ENCODE measurements at regions not wholly inside any gene's neighbourhood (a gene's known extent, or its start where the extent isn't known, plus 50 kb on each side); places are given as distances from the start of the nearest gene placed in this dataset.

DNA sequence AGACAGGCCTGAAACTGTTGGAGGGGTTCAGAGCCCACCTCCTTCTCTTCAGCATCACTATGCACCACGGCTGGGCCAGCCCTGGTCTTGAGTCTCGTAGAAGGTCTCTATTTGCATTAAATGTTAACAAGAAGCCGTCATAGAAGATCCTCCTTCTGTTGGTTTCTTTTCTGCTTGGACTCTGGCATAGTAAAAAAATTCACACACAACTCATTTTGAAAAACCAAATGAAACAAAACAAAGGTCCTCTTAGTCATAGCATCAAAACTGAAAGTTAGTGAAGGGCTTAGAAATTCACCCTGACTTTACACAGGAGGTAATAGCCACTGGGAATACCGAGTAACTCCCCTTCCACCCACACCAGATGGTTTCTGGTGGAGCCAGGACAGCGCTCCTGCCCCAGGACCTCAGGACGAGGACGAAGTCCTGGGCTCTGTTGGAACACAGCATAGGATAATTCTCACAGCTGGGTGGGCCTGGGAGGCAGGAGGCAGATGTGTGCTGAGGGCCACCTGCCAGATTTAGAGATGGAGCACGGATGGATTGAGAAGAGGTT, 248.4 kb upstream of the KLF6 start:
- peak; percentile 81 for FAIRE-seq
- no peak for TF ChIP-seq POLR2AphosphoS5 (IDR thresholded peaks at IDR 0.05; ENCODE audit: low read depth, low read length)
- TF ChIP-seq TAF1 (IDR thresholded peaks at IDR 0.05; ENCODE audit: borderline replicate concordance, low read depth, low read length): no peak
- TF ChIP-seq POLR2A (IDR thresholded peaks at IDR 0.05; ENCODE audit: low read depth, low read length): no peak
- DNase-seq (ENCODE audit: insufficient read length): peak; percentile 28

GRCh38 chr10:4029866-4030265, 244.9 kb upstream of the KLF6 start:
- FAIRE-seq (no peak), DNase-seq (ENCODE audit: insufficient read length) (no peak)
- no peak for TF ChIP-seq POLR2AphosphoS5 (IDR thresholded peaks at IDR 0.05; ENCODE audit: low read depth, low read length)
- no peak for TF ChIP-seq TAF1 (IDR thresholded peaks at IDR 0.05; ENCODE audit: borderline replicate concordance, low read depth, low read length)
- TF ChIP-seq POLR2A (IDR thresholded peaks at IDR 0.05; ENCODE audit: low read depth, low read length): no peak

DNA sequence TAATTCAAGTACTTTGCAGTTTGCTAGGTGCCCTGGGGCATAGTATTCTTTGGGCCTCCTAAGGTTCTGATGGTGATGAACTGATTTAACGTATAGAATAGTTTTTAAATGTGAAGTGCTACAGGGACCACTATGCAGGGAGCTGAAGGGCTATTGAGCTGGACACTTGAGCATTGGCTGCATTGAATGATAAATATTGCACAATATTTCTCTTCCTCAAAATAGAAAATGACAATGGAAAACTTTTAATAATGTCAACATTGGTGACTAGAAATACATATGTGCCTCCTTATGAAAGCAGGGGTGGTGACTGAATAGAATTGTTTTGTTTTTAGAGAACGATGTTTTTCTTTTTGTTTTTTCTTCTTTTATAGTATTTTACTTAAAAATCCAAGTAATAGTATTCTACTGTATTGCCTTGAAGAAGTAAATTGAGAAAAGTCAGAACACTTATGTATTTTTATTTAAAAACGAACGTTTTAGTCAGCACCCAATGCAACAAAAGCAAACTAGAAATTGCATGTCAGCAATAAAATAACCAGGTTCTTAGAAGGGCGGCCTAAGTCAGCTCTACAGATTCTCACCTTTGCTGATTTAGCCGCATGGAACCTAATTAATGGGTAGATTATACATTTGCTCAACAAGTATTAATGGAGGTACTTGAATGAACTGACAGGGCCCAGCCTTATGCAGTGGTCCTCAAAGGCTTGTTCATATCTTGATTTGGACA, 244.0 kb upstream of the KLF6 start:
- TF ChIP-seq TAF1 (IDR thresholded peaks at IDR 0.05; ENCODE audit: borderline replicate concordance, low read depth, low read length): no peak
- no peak for TF ChIP-seq POLR2AphosphoS5 (IDR thresholded peaks at IDR 0.05; ENCODE audit: low read depth, low read length)
- no peak for TF ChIP-seq POLR2A (IDR thresholded peaks at IDR 0.05; ENCODE audit: low read depth, low read length)
- DNase-seq (ENCODE audit: insufficient read length) (no peak), FAIRE-seq (no peak)

DNA sequence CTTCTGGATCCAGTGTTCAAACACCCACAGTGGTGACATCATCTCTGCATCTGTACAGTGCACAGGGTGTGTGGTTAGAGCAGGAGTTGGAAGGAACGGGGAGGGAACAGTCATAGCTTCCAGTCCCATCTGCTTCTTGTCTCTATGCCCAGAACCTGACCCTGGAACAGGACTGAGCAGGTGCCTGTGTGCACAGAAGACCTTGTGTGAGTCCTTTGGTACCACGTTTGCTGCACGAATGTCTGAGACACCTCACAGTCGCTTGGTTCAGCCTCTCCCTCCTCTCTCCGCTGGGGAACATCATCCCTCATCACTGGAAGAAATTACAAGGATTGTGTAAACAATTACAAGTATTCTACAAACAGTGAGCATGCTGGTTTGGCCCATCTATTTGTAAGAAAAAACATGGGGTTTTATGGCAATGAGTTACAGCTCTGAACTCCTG, 243.0 kb upstream of the KLF6 start:
- FAIRE-seq (no peak), DNase-seq (ENCODE audit: insufficient read length) (no peak)
- TF ChIP-seq POLR2A (IDR thresholded peaks at IDR 0.05; ENCODE audit: low read depth, low read length): no peak
- TF ChIP-seq POLR2AphosphoS5 (IDR thresholded peaks at IDR 0.05; ENCODE audit: low read depth, low read length): no peak
- no peak for TF ChIP-seq TAF1 (IDR thresholded peaks at IDR 0.05; ENCODE audit: borderline replicate concordance, low read depth, low read length)

DNA sequence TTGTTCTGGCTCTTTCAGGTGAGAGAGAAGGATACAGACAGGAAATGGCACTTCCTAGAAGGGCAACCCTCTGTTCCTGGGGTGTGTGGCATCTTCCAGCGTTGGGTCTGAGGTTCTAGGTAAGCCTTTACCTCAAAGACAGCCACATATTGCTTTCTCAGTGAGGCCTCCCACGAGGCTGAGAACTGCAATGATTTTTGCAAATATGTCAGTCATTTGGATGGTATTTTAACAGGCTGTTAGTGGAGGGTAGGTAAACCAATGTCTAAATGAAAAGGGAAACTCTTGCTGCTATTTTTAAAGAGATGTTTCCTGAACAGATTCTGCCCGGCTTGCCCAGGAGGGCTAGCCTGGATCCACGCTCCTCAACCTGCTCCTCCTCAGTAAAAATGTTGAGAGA, 240.3 kb upstream of the KLF6 start:
- FAIRE-seq (no peak), DNase-seq (ENCODE audit: insufficient read length) (no peak)
- TF ChIP-seq TAF1 (IDR thresholded peaks at IDR 0.05; ENCODE audit: borderline replicate concordance, low read depth, low read length) (no peak), POLR2A (IDR thresholded peaks at IDR 0.05; ENCODE audit: low read depth, low read length) (no peak), POLR2AphosphoS5 (IDR thresholded peaks at IDR 0.05; ENCODE audit: low read depth, low read length) (no peak)

GRCh38 chr10:4024516-4025245, 239.7 kb upstream of the KLF6 start:
- no peak for FAIRE-seq

DNA sequence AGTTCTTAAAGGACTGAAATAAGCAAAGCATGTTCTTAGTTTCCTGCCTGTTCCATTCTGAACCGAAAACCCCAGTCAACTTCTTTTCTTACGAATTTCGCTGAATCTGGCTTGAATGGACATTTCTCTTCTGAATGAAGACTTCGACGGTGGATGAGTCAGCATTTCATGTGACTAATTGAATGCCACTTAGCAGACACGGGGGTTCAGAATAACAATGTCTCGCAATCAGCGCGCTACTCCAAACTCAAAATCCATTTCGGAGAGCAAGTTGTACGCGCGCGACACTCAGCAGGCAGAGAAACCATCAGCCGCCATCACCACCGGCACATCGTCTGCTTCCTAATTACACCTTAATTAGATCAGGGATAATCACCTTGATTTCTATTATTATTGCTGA, 239.0 kb upstream of the KLF6 start:
- FAIRE-seq (no peak), DNase-seq (ENCODE audit: insufficient read length) (no peak)
- no peak for TF ChIP-seq TAF1 (IDR thresholded peaks at IDR 0.05; ENCODE audit: borderline replicate concordance, low read depth, low read length)
- no peak for TF ChIP-seq POLR2AphosphoS5 (IDR thresholded peaks at IDR 0.05; ENCODE audit: low read depth, low read length)
- TF ChIP-seq POLR2A (IDR thresholded peaks at IDR 0.05; ENCODE audit: low read depth, low read length): no peak

More at GRCh38 chr10:4024516-4025245, 239.7 kb upstream of the KLF6 start:
- no peak for TF ChIP-seq POLR2AphosphoS5 (IDR thresholded peaks at IDR 0.05; ENCODE audit: low read depth, low read length)
- TF ChIP-seq TAF1 (IDR thresholded peaks at IDR 0.05; ENCODE audit: borderline replicate concordance, low read depth, low read length): no peak
- no peak for TF ChIP-seq POLR2A (IDR thresholded peaks at IDR 0.05; ENCODE audit: low read depth, low read length)
- DNase-seq (ENCODE audit: insufficient read length): no peak

DNA sequence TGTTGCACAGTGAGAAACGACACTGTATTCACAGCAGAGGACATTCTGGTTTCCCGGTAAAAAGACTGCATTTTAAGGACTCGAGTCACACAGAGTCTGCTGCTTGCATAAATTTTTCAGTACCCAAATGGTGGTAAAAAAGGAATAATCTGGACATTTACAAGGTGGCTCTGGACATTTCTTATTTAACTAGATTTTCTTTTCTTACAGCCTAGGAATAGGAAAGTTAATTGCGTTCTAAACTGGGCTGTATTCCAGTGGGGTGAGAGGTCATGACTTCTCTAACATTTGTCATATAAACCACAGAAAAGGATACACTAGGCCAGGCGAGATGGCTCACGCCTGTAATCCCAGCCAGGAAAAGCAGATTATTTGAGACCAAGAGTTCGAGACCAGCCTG, 237.5 kb upstream of the KLF6 start:
- no peak for FAIRE-seq
- TF ChIP-seq POLR2AphosphoS5 (IDR thresholded peaks at IDR 0.05; ENCODE audit: low read depth, low read length): no peak
- no peak for TF ChIP-seq TAF1 (IDR thresholded peaks at IDR 0.05; ENCODE audit: borderline replicate concordance, low read depth, low read length)
- no peak for DNase-seq (ENCODE audit: insufficient read length)

GRCh38 chr10:4020631-4021030, 235.6 kb upstream of the KLF6 start:
- FAIRE-seq (no peak), DNase-seq (ENCODE audit: insufficient read length) (no peak)
- no peak for TF ChIP-seq TAF1 (IDR thresholded peaks at IDR 0.05; ENCODE audit: borderline replicate concordance, low read depth, low read length)
- no peak for TF ChIP-seq POLR2A (IDR thresholded peaks at IDR 0.05; ENCODE audit: low read depth, low read length)
- no peak for TF ChIP-seq POLR2AphosphoS5 (IDR thresholded peaks at IDR 0.05; ENCODE audit: low read depth, low read length)

GRCh38 chr10:4018054-4018511, 233.1 kb upstream of the KLF6 start:
- FAIRE-seq: no peak
- TF ChIP-seq TAF1 (IDR thresholded peaks at IDR 0.05; ENCODE audit: borderline replicate concordance, low read depth, low read length) (no peak), POLR2A (IDR thresholded peaks at IDR 0.05; ENCODE audit: low read depth, low read length) (no peak)
- no peak for DNase-seq (ENCODE audit: insufficient read length)

DNA sequence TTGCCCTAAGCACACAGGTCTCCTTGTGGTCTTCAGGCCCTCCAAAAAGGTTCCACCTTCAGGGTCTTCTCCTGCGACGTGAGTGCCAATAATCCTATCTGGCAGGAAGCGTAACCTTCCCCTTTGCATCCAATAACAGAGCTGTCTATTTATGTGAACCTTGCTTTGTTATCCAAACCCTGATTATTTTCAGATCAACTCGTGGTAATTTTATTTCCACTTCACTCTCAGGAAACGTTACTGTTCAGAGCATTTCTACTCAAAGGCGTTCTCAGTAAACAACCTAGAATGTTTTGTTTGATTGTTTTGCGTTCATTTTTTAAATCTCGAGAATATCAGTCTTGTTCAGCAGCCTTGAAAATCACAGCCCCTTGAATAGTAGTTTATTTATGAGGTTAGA, 232.3 kb upstream of the KLF6 start:
- TF ChIP-seq POLR2A (IDR thresholded peaks at IDR 0.05; ENCODE audit: low read depth, low read length): no peak
- TF ChIP-seq TAF1 (IDR thresholded peaks at IDR 0.05; ENCODE audit: borderline replicate concordance, low read depth, low read length): no peak
- TF ChIP-seq POLR2AphosphoS5 (IDR thresholded peaks at IDR 0.05; ENCODE audit: low read depth, low read length): no peak
- DNase-seq (ENCODE audit: insufficient read length): no peak
- FAIRE-seq: no peak

Data from GM12892 (cell line).